Uterus (tissue), 3 donors: ENCODE measurements at regions not wholly inside any gene's neighbourhood (a gene's known extent, or its start where the extent isn't known, plus 50 kb on each side); places are given as distances from the start of the nearest gene placed in this dataset.

Source experiments
- DNase-seq, 2 donors: peaks; one replicate each; pipeline ENCODE4 v3.0.0-alpha.2; 2019 to 2020
- H3K27ac ChIP-seq, 2 donors: fragments of 200-600 bp; sonication (generic); 1 replicate in 1 of 2; 2 replicates in 1 of 2; pipeline ENCODE4 v1.5.1; 2016 to 2018
- H3K27me3 ChIP-seq, 2 donors: fragments of 200-600 bp; sonication (generic); one replicate each; pipeline ENCODE4 v1.5.1; 2018 to 2019; ENCODE audit warnings: control low read depth in 1 of 2
- H3K36me3 ChIP-seq, 2 donors: fragments of 200-600 bp; sonication (generic); one replicate each; pipeline ENCODE4 v1.5.1; 2019; ENCODE audit warnings: control low read depth in 1 of 2
- H3K4me1 ChIP-seq, 2 donors: fragments of 200-600 bp; sonication (generic); one replicate each; pipeline ENCODE4 v1.5.1; 2018 to 2019; ENCODE audit warnings: control low read depth in 1 of 2
- H3K4me3 ChIP-seq, 2 donors: fragments of 200-600 bp; sonication (generic); 1 replicate in 1 of 2; 2 replicates in 1 of 2; pipeline ENCODE4 v1.5.1; 2018 to 2019; ENCODE audit warnings: mild to moderate bottlenecking in 1 of 2
- H3K9me3 ChIP-seq, 2 donors: fragments of 200-600 bp; sonication (generic); one replicate each; pipeline ENCODE4 v1.5.1; 2019; ENCODE audit warnings: control low read depth in 1 of 2
- POLR2A ChIP-seq, 2 donors: fragments of 450-650 bp; IDR thresholded peaks; one replicate each; pipeline ENCODE4 v1.6.1; 2016; ENCODE audit warnings: antibody characterized with exemption in 2 of 2, mild to moderate bottlenecking in 1 of 2, moderate library complexity in 1 of 2
- intact Hi-C: fragments of 100-400 bp; cut with DNase I; formaldehyde crosslinking; loops from one replicate; pipeline ENCODE4 v1.15.1; 2023; ENCODE audit warnings: low total_unique reads
- TF ChIP-seq, protein P1 (sequence below), 4 experiments: fragments of 200-600 bp in 2 of 4; fragments of 450-650 bp in 2 of 4; sonication (generic) in 2 of 4; IDR thresholded peaks; one replicate each; pipeline ENCODE4 v1.5.1; 2016 to 2019; ENCODE audit warnings: antibody characterized with exemption in 4 of 4, mild to moderate bottlenecking in 2 of 4, moderate library complexity in 1 of 4
- donor health status: DM: yes; HTN: yes; CAD: no.

DNA sequence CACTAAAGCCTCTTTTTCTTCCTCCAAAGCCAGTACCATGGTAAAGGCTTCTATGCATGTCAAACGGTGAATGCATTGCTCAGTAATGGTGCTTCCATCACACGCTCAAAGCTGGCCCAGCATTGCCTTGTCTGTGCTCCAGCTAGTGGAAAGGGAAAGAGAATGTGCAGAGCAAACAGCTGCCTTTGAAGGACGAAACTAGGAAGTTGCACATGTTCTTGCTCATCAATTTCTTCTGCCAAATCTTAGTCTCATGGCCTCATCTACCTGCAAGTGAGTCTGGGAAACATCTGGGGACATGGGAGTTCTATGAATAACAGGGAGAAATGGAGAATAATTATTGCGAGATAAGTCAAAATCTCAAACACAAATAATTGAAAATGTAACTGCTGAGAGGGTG, 216.5 kb upstream of the SSTR4 start:
- no peaks in the 10 kb centered on the region for H3K36me3 ChIP-seq
- no peak overlapping the region for H3K27ac ChIP-seq
- no peak for DNase-seq
- intact Hi-C loops = no loop called here
- no peaks in the 10 kb centered on the region for H3K27me3 ChIP-seq
- H3K4me3 ChIP-seq = no peak overlapping the region
- no peaks in the 10 kb centered on the region for H3K4me1 ChIP-seq
- H3K9me3 ChIP-seq = no peaks in the 10 kb centered on the region
- TF ChIP-seq, protein P1, sequence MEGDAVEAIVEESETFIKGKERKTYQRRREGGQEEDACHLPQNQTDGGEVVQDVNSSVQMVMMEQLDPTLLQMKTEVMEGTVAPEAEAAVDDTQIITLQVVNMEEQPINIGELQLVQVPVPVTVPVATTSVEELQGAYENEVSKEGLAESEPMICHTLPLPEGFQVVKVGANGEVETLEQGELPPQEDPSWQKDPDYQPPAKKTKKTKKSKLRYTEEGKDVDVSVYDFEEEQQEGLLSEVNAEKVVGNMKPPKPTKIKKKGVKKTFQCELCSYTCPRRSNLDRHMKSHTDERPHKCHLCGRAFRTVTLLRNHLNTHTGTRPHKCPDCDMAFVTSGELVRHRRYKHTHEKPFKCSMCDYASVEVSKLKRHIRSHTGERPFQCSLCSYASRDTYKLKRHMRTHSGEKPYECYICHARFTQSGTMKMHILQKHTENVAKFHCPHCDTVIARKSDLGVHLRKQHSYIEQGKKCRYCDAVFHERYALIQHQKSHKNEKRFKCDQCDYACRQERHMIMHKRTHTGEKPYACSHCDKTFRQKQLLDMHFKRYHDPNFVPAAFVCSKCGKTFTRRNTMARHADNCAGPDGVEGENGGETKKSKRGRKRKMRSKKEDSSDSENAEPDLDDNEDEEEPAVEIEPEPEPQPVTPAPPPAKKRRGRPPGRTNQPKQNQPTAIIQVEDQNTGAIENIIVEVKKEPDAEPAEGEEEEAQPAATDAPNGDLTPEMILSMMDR (IDR thresholded peaks at IDR 0.05) = no peak
- no peak for TF ChIP-seq POLR2A (IDR thresholded peaks at IDR 0.05)

DNA sequence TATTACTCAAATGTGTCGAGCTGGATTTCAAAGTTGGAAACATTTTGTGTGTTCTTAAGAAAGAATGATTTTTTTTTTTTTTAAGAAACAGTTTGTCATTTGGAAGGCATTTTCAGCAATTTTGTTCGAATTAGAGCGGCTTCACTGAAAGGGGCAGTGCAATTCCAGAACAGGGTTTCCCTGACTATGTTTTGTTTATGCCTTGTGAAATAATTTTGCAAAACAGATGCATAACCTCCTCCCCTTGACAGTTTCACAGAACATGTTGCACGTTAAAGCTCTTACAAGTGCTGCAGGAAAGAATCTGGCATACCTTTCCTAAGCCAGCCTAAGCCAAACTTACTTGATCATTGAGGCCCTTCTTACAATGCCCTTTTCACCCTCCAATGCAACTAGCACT, 216.0 kb upstream of the SSTR4 start:
- TF ChIP-seq, protein P1 (IDR thresholded peaks at IDR 0.05) = no peak
- TF ChIP-seq POLR2A (IDR thresholded peaks at IDR 0.05) = no peak
- intact Hi-C loops = no loop called here
- no peak overlapping the region for H3K27ac ChIP-seq

DNA sequence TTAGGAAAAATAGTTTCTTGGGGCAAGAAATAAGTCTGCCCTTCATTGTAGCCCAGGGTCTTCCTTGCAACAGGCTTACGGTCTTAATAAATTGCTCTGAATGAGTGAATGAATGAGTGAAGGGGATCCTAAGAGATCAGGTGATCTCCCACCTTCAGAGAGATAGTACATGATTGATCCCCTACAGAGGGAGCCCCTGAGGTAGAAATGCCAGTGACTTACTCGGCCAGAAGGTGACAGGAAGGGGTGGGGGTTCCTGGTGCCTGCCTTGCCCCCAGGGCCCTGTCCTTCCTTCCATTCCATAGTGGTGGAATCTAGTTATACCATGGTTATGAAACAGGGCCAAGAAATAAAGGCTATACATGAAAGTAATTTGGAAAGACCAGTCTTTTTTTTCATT, 215.3 kb upstream of the SSTR4 start:
- Histone ChIP-seq H3K4me3 (no peak overlapping the region), H3K36me3 (no peaks in the 10 kb centered on the region), H3K9me3 (no peaks in the 10 kb centered on the region), H3K27ac (no peak overlapping the region), H3K4me1 (no peaks in the 10 kb centered on the region), H3K27me3 (no peaks in the 10 kb centered on the region)
- no peak for DNase-seq
- TF ChIP-seq POLR2A (IDR thresholded peaks at IDR 0.05) = no peak
- TF ChIP-seq, protein P1 (IDR thresholded peaks at IDR 0.05) = no peak
- intact Hi-C loops = no loop called here

More for the DNA sequence above, 216.0 kb upstream of the SSTR4 start:
- no peaks in the 10 kb centered on the region for H3K36me3 ChIP-seq
- no peaks in the 10 kb centered on the region for H3K9me3 ChIP-seq
- H3K4me3 ChIP-seq = no peak overlapping the region
- H3K4me1 ChIP-seq = no peaks in the 10 kb centered on the region
- no peak for DNase-seq
- H3K27me3 ChIP-seq = no peaks in the 10 kb centered on the region

DNA sequence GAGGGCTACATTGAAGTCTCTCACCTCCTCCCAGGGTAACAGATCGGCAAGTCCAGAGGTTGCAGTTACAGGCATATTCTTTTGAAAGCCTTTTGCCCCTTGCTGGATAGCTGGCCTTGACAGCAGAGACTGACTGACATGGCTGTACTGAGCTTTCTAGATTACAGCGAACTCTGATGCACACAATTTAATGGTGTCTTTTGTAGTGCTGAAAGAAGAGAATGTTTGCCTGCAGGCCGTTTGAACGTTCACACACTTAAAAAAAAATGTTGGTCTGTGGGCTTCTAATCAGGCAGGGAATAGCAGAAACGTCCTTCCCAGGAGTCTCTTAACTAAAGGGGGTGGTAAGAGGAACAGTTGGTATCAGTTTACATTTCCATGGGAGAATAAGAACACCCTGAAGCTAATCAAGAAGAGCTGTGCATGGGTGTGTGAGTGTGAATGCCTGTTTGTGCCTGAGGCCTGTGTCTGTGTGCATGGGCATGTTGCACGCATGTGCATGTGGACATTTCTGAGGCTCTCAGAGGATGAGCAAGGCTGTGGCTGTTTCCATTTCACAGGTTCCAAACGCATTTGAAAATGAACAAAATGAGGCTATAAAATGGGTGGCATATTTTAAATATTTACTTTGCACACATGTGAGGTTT, 213.9 kb upstream of the SSTR4 start:
- H3K4me3 ChIP-seq = no peak overlapping the region
- no peaks in the 10 kb centered on the region for H3K4me1 ChIP-seq
- no peaks in the 10 kb centered on the region for H3K9me3 ChIP-seq
- no peaks in the 10 kb centered on the region for H3K27me3 ChIP-seq
- intact Hi-C loops = no loop called here
- no peak for TF ChIP-seq POLR2A (IDR thresholded peaks at IDR 0.05)
- TF ChIP-seq, protein P1 (IDR thresholded peaks at IDR 0.05) = no peak
- no peak overlapping the region for H3K27ac ChIP-seq
- DNase-seq = no peak
- H3K36me3 ChIP-seq = no peaks in the 10 kb centered on the region

DNA sequence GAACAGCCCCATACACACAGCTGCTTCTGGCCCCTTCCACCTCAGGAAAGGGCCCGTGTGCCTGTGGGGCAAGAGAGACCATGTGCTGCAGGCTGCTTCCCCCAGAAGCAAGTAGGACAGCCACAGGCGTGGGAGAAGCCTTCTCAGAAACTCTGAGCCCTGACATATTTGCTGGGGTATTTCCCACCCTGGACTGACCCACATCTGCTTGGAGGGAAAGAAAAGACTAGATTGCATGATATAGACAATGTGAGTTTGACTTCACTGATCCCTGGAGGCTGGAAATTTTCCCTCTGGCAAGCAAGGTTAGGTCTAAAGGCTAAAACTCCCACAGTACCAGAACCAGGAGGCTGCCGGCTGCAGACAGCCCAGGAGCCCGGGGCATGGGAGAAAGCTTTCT, 213.3 kb upstream of the SSTR4 start:
- Histone ChIP-seq H3K4me1 (no peaks in the 10 kb centered on the region), H3K27me3 (no peaks in the 10 kb centered on the region), H3K36me3 (no peaks in the 10 kb centered on the region), H3K9me3 (no peaks in the 10 kb centered on the region), H3K4me3 (no peak overlapping the region), H3K27ac (no peak overlapping the region)
- TF ChIP-seq, protein P1 (IDR thresholded peaks at IDR 0.05) = no peak
- no peak for TF ChIP-seq POLR2A (IDR thresholded peaks at IDR 0.05)
- DNase-seq = no peak
- intact Hi-C loops = no loop called here
